SK-N-SH treated with all-trans-retinoic acid at 6 μM for 48 hours (cell line): ENCODE measurements at regions not wholly inside any gene's neighbourhood (a gene's known extent, or its start where the extent isn't known, plus 50 kb on each side); places are given as distances from the start of the nearest gene placed in this dataset.

Experiments
- ATAC-seq: fragments of 200-7000 bp; cut with Tn5 transposase; 3 replicates; pipeline ENCODE4 v1.9.1; 2020; ENCODE audit warnings: mild to moderate bottlenecking, moderate library complexity
- ARNTL ChIP-seq: fragments of 450-650 bp; formaldehyde crosslinking; IDR thresholded peaks from 2 replicates; pipeline ENCODE4 v1.5.0; 2020; ENCODE audit warnings: low read depth, mild to moderate bottlenecking, moderate library complexity, borderline replicate concordance
- BACH2 ChIP-seq: fragments of 250-450 bp; sonication (Bioruptor Pico); IDR thresholded peaks from 2 replicates; pipeline ENCODE4 v1.9.0; 2021; ENCODE audit warnings: mild to moderate bottlenecking, borderline replicate concordance
- CSDC2 ChIP-seq: fragments of 250-450 bp; sonication (Bioruptor Pico); IDR thresholded peaks from 2 replicates; pipeline ENCODE4 v1.5.0; 2020; ENCODE audit warnings: mild to moderate bottlenecking, moderate library complexity
- ESRRG ChIP-seq: fragments of 250-450 bp; sonication (Bioruptor Pico); IDR thresholded peaks from 2 replicates; pipeline ENCODE4 v1.6.1; 2021; ENCODE audit warnings: mild to moderate bottlenecking
- GLIS3 ChIP-seq: fragments of 250-450 bp; sonication (Bioruptor Pico); IDR thresholded peaks from 2 replicates; pipeline ENCODE4 v1.5.0; 2020; ENCODE audit warnings: mild to moderate bottlenecking, moderate library complexity
- ISL1 ChIP-seq: fragments of 250-450 bp; sonication (Bioruptor Pico); IDR thresholded peaks from 2 replicates; pipeline ENCODE4 v2.1.2; 2022; ENCODE audit warnings: mild to moderate bottlenecking, moderate library complexity
- OSR1 ChIP-seq: fragments of 250-450 bp; sonication (Bioruptor Pico); IDR thresholded peaks from 2 replicates; pipeline ENCODE4 v1.8.0; 2022; ENCODE audit warnings: moderate library complexity, mild to moderate bottlenecking, inconsistent platforms
- PPARA ChIP-seq: fragments of 250-450 bp; sonication (Bioruptor Pico); IDR thresholded peaks from 2 replicates; pipeline ENCODE4 v1.5.0; 2020; ENCODE audit warnings: mild to moderate bottlenecking, borderline replicate concordance
- RARB ChIP-seq: fragments of 250-450 bp; sonication (Bioruptor Pico); IDR thresholded peaks from 2 replicates; pipeline ENCODE4 v1.8.0; 2021; ENCODE audit warnings: mild to moderate bottlenecking, moderate library complexity
- SNAI2 ChIP-seq: fragments of 250-450 bp; sonication (Bioruptor Pico); IDR thresholded peaks from 2 replicates; pipeline ENCODE4 v1.5.0; 2020; ENCODE audit warnings: mild to moderate bottlenecking, moderate library complexity
- TCF4 ChIP-seq: fragments of 250-450 bp; sonication (Bioruptor Pico); IDR thresholded peaks from 2 replicates; pipeline ENCODE4 v1.8.0; 2021; ENCODE audit warnings: mild to moderate bottlenecking, moderate library complexity, borderline replicate concordance
- TOX ChIP-seq: fragments of 250-450 bp; sonication (Bioruptor Pico); IDR thresholded peaks from 2 replicates; pipeline ENCODE4 v1.8.0; 2021; ENCODE audit warnings: mild to moderate bottlenecking, moderate library complexity, borderline replicate concordance
- ZC3H10 ChIP-seq: fragments of 250-450 bp; sonication (Bioruptor Pico); IDR thresholded peaks from 2 replicates; pipeline ENCODE4 v1.5.1; 2021; ENCODE audit warnings: mild to moderate bottlenecking, moderate library complexity
- ZFP3 ChIP-seq: fragments of 250-450 bp; sonication (Bioruptor Pico); IDR thresholded peaks from 2 replicates; pipeline ENCODE4 v1.5.0; 2020; ENCODE audit warnings: mild to moderate bottlenecking, moderate library complexity
- ZFP30 ChIP-seq: fragments of 450-650 bp; formaldehyde crosslinking; IDR thresholded peaks from 2 replicates; pipeline ENCODE4 v1.5.0; 2022; ENCODE audit warnings: mild to moderate bottlenecking, moderate library complexity
- ZNF565 ChIP-seq: fragments of 450-650 bp; formaldehyde crosslinking; conservative IDR thresholded peaks from 2 replicates; pipeline ENCODE4 v1.5.0; 2020; ENCODE audit warnings: low read depth, mild to moderate bottlenecking, moderate library complexity
- ZNF8 ChIP-seq: fragments of 450-650 bp; formaldehyde crosslinking; IDR thresholded peaks from 2 replicates; pipeline ENCODE4 v1.5.0; 2020; ENCODE audit warnings: mild to moderate bottlenecking, moderate library complexity
- TF ChIP-seq, protein P1 (sequence below): fragments of 250-450 bp; sonication (Bioruptor Pico); IDR thresholded peaks from 2 replicates; pipeline ENCODE4 v1.8.0; 2020; ENCODE audit warnings: mild to moderate bottlenecking, moderate library complexity, borderline replicate concordance
- TF ChIP-seq, protein P2 (sequence below): fragments of 250-450 bp; sonication (Bioruptor Pico); IDR thresholded peaks from 2 replicates; pipeline ENCODE4 v1.5.0; 2020; ENCODE audit warnings: mild to moderate bottlenecking, moderate library complexity
- TF ChIP-seq, protein P3 (sequence below): fragments of 250-450 bp; sonication (Bioruptor Pico); IDR thresholded peaks from 2 replicates; pipeline ENCODE4 v1.5.1; 2020; ENCODE audit warnings: low read depth, mild to moderate bottlenecking, moderate library complexity
- TF ChIP-seq, protein P4 (sequence below): fragments of 250-450 bp; sonication (Bioruptor Pico); IDR thresholded peaks from 2 replicates; pipeline ENCODE4 v1.5.1; 2021; ENCODE audit warnings: mild to moderate bottlenecking, moderate library complexity

DNA sequence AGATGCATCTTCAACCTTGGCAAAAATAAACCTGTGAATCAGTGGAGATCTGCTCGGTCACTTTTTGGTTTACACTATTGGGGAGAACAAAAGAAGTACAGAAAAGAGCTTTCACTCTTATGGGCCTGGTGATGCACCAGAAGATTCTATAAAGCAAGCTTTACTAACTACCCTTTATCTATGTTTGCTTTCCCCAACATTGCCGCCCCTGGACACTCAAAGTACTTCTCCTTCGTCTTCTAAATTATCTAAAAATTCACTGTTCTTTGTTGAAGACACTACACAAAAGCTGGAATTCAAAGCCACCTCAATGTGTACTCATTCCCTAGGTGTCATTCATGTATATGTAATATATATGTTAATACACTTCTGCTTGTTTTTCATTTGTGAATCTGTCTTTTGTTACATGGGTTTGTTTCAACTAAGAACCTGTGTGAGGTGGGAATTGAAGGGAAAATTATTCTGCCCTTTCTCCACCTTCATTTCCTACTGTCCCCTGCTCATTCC, 97.9 kb upstream of the BTN3A2 start:
- TF ChIP-seq ZFP3 (CRISPR knock-in tag) = no peak
- no peak for TF ChIP-seq ARNTL (CRISPR knock-in tag)
- TF ChIP-seq SNAI2 (CRISPR knock-in tag) = no peak
- TF ChIP-seq ESRRG = no peak
- no peak for TF ChIP-seq ISL1 (CRISPR knock-in tag)
- TF ChIP-seq TCF4 (CRISPR knock-in tag) = no peak
- no peak for TF ChIP-seq ZNF565 (CRISPR knock-in tag)
- TF ChIP-seq, protein P1, sequence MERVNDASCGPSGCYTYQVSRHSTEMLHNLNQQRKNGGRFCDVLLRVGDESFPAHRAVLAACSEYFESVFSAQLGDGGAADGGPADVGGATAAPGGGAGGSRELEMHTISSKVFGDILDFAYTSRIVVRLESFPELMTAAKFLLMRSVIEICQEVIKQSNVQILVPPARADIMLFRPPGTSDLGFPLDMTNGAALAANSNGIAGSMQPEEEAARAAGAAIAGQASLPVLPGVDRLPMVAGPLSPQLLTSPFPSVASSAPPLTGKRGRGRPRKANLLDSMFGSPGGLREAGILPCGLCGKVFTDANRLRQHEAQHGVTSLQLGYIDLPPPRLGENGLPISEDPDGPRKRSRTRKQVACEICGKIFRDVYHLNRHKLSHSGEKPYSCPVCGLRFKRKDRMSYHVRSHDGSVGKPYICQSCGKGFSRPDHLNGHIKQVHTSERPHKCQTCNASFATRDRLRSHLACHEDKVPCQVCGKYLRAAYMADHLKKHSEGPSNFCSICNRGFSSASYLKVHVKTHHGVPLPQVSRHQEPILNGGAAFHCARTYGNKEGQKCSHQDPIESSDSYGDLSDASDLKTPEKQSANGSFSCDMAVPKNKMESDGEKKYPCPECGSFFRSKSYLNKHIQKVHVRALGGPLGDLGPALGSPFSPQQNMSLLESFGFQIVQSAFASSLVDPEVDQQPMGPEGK (CRISPR knock-in tag) = no peak
- no peak for TF ChIP-seq RARB
- TF ChIP-seq, protein P2, sequence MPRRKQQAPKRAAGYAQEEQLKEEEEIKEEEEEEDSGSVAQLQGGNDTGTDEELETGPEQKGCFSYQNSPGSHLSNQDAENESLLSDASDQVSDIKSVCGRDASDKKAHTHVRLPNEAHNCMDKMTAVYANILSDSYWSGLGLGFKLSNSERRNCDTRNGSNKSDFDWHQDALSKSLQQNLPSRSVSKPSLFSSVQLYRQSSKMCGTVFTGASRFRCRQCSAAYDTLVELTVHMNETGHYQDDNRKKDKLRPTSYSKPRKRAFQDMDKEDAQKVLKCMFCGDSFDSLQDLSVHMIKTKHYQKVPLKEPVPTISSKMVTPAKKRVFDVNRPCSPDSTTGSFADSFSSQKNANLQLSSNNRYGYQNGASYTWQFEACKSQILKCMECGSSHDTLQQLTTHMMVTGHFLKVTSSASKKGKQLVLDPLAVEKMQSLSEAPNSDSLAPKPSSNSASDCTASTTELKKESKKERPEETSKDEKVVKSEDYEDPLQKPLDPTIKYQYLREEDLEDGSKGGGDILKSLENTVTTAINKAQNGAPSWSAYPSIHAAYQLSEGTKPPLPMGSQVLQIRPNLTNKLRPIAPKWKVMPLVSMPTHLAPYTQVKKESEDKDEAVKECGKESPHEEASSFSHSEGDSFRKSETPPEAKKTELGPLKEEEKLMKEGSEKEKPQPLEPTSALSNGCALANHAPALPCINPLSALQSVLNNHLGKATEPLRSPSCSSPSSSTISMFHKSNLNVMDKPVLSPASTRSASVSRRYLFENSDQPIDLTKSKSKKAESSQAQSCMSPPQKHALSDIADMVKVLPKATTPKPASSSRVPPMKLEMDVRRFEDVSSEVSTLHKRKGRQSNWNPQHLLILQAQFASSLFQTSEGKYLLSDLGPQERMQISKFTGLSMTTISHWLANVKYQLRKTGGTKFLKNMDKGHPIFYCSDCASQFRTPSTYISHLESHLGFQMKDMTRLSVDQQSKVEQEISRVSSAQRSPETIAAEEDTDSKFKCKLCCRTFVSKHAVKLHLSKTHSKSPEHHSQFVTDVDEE = no peak
- TF ChIP-seq OSR1 (CRISPR knock-in tag) = no peak
- TF ChIP-seq, protein P3, sequence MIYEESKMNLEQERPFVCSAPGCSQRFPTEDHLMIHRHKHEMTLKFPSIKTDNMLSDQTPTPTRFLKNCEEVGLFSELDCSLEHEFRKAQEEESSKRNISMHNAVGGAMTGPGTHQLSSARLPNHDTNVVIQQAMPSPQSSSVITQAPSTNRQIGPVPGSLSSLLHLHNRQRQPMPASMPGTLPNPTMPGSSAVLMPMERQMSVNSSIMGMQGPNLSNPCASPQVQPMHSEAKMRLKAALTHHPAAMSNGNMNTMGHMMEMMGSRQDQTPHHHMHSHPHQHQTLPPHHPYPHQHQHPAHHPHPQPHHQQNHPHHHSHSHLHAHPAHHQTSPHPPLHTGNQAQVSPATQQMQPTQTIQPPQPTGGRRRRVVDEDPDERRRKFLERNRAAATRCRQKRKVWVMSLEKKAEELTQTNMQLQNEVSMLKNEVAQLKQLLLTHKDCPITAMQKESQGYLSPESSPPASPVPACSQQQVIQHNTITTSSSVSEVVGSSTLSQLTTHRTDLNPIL = no peak
- no peak for TF ChIP-seq CSDC2 (CRISPR knock-in tag)
- TF ChIP-seq ZNF8 = no peak
- TF ChIP-seq ZFP30 = no peak
- TF ChIP-seq GLIS3 = no peak
- TF ChIP-seq, protein P4, sequence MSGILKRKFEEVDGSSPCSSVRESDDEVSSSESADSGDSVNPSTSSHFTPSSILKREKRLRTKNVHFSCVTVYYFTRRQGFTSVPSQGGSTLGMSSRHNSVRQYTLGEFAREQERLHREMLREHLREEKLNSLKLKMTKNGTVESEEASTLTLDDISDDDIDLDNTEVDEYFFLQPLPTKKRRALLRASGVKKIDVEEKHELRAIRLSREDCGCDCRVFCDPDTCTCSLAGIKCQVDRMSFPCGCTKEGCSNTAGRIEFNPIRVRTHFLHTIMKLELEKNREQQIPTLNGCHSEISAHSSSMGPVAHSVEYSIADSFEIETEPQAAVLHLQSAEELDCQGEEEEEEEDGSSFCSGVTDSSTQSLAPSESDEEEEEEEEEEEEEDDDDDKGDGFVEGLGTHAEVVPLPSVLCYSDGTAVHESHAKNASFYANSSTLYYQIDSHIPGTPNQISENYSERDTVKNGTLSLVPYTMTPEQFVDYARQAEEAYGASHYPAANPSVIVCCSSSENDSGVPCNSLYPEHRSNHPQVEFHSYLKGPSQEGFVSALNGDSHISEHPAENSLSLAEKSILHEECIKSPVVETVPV (CRISPR knock-in tag) = no peak
- TF ChIP-seq BACH2 (CRISPR knock-in tag) = no peak
- TF ChIP-seq, all 23 proteins: peak for 0
- no peak for ATAC-seq

DNA sequence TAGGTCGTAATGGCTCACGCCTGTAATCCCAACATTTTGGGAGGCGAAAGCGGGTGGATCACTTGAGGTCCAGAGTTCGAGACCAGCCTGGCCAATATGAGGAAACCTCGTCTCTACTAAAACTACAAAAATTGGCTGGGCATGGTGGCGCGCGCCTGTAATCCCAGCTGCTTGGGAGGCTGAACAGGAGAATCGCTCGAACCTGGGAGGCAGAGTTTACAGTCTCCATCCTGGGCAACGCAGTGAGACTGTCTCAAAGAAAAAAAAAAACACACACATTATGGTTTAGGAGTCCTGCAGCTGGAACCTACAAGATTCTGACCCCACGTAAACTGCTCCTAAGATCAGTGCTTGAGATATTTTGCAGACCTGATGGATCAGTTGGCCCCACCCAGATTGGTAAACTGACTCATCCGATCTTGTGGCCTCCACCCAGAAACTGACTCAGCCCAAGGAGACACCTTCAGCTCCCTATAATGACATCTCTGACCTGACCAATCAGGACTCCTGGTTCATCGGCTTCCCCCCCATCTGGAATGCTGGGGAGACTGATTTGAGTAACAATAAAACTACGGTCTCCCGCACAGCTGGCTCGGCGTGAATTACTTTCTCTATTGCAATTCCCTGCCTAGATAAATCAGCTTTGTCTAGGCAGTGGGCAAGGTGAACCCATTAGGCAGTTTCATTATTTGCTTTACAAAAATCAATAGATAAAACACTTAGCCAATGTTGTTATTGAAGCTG, 96.2 kb upstream of the BTN3A2 start:
- no peak for TF ChIP-seq ISL1 (CRISPR knock-in tag)
- no peak for TF ChIP-seq PPARA (CRISPR knock-in tag)
- TF ChIP-seq, protein P2 = no peak
- TF ChIP-seq ZC3H10 = no peak
- no peak for TF ChIP-seq ZFP30
- TF ChIP-seq ZFP3 (CRISPR knock-in tag) = no peak
- TF ChIP-seq TOX (CRISPR knock-in tag) = no peak
- ATAC-seq = no peak
